H9 (cell line): ENCODE measurements at regions not wholly inside any gene's neighbourhood (a gene's known extent, or its start where the extent isn't known, plus 50 kb on each side); places are given as distances from the start of the nearest gene placed in this dataset.

Experiments
- DNase-seq: peaks from one replicate; pipeline ENCODE4 v3.0.0-alpha.2; 2017
- H2AFZ ChIP-seq: one replicate; pipeline ENCODE4 v1.6.1; 2013; ENCODE audit warnings: mild to moderate bottlenecking, low read length, control low read depth, moderate library complexity
- H2AK5ac ChIP-seq: 2 replicates; pipeline ENCODE4 v1.6.1; 2013; ENCODE audit warnings: low read length, control low read depth, mixed read lengths; ENCODE audit not compliant: insufficient read length
- H2BK120ac ChIP-seq: one replicate; pipeline ENCODE4 v1.6.1; 2013; ENCODE audit warnings: low read depth, mild to moderate bottlenecking, low read length, control low read depth, inconsistent platforms; ENCODE audit not compliant: poor library complexity, severe bottlenecking
- H2BK12ac ChIP-seq: 2 replicates; pipeline ENCODE4 v1.6.1; 2013; ENCODE audit warnings: low read length, control low read depth, mixed read lengths, low read depth; ENCODE audit not compliant: insufficient read length
- H2BK15ac ChIP-seq: 2 replicates; pipeline ENCODE4 v1.6.1; 2013; ENCODE audit warnings: low read depth, low read length, control low read depth
- H2BK20ac ChIP-seq: one replicate; pipeline ENCODE4 v1.6.1; 2013; ENCODE audit warnings: low read depth, mild to moderate bottlenecking, low read length, control low read depth, inconsistent platforms; ENCODE audit not compliant: poor library complexity, severe bottlenecking
- H2BK5ac ChIP-seq: 2 replicates; pipeline ENCODE4 v1.6.1; 2013; ENCODE audit warnings: low read length, control low read depth, mixed read lengths; ENCODE audit not compliant: insufficient read length
- H3K14ac ChIP-seq: 2 replicates; pipeline ENCODE4 v1.6.1; 2013; ENCODE audit warnings: low read length, control low read depth; ENCODE audit not compliant: insufficient read depth
- H3K18ac ChIP-seq: 2 replicates; pipeline ENCODE4 v1.6.1; 2013; ENCODE audit warnings: low read depth, mild to moderate bottlenecking, mixed read lengths, low read length, control low read depth; ENCODE audit not compliant: insufficient read length
- H3K23ac ChIP-seq: 2 replicates; pipeline ENCODE4 v1.6.1; 2013; ENCODE audit warnings: low read length, control low read depth, mixed read lengths, low read depth; ENCODE audit not compliant: insufficient read length
- H3K23me2 ChIP-seq: 2 replicates; pipeline ENCODE4 v1.6.1; 2013; ENCODE audit warnings: low read depth, mild to moderate bottlenecking, mixed read lengths, low read length, control low read depth; ENCODE audit not compliant: insufficient read length, poor library complexity, severe bottlenecking
- H3K27ac ChIP-seq: 2 replicates; pipeline ENCODE4 v1.5.1; 2013; ENCODE audit warnings: low read length, control low read depth, mixed read lengths, low read depth; ENCODE audit not compliant: insufficient read length
- H3K27me3 ChIP-seq: 2 replicates; pipeline ENCODE4 v1.6.1; 2013; ENCODE audit warnings: low read length, control low read depth, inconsistent platforms; ENCODE audit not compliant: insufficient read depth
- H3K4ac ChIP-seq: 2 replicates; pipeline ENCODE4 v1.6.1; 2013; ENCODE audit warnings: low read depth, mild to moderate bottlenecking, control low read depth, inconsistent platforms, low read length, moderate library complexity
- H3K4me1 ChIP-seq: 2 replicates; pipeline ENCODE4 v1.6.1; 2013; ENCODE audit warnings: low read length, control low read depth, inconsistent platforms; ENCODE audit not compliant: insufficient read depth
- H3K4me2 ChIP-seq: 2 replicates; pipeline ENCODE4 v1.6.1; 2013; ENCODE audit warnings: low read length, control low read depth, mixed read lengths; ENCODE audit not compliant: insufficient read length, insufficient read depth
- H3K56ac ChIP-seq: 2 replicates; pipeline ENCODE4 v1.6.1; 2013; ENCODE audit warnings: low read depth, mild to moderate bottlenecking, mixed read lengths, low read length, control low read depth; ENCODE audit not compliant: insufficient read length
- H3K79me1 ChIP-seq: 2 replicates; pipeline ENCODE4 v1.6.1; 2013; ENCODE audit warnings: low read depth, mild to moderate bottlenecking, moderate library complexity, low read length, control low read depth, inconsistent platforms; ENCODE audit not compliant: insufficient read depth, poor library complexity, severe bottlenecking
- H3K79me2 ChIP-seq: 2 replicates; pipeline ENCODE4 v1.6.1; 2013; ENCODE audit warnings: low read length, control low read depth, inconsistent platforms; ENCODE audit not compliant: insufficient read depth
- H3K9ac ChIP-seq: 2 replicates; pipeline ENCODE4 v1.6.1; 2013; ENCODE audit warnings: low read length, control low read depth, mixed read lengths; ENCODE audit not compliant: insufficient read length; ENCODE audit errors: extremely low read depth
- H3K9me3 ChIP-seq: one replicate; pipeline ENCODE4 v1.6.1; 2013; ENCODE audit warnings: low read depth, low read length, inconsistent platforms; ENCODE audit not compliant: control insufficient read depth
- H3T11ph ChIP-seq: one replicate; pipeline ENCODE4 v1.6.1; 2013; ENCODE audit warnings: mild to moderate bottlenecking, low read length, control low read depth, inconsistent platforms
- H4K20me1 ChIP-seq: one replicate; pipeline ENCODE4 v1.6.1; 2013; ENCODE audit not compliant: control insufficient read depth, insufficient read length, insufficient read depth
- H4K5ac ChIP-seq: 2 replicates; pipeline ENCODE4 v1.6.1; 2013; ENCODE audit warnings: low read depth, mild to moderate bottlenecking, mixed read lengths, low read length, control low read depth; ENCODE audit not compliant: insufficient read length
- H4K8ac ChIP-seq: replicated peaks from 2 replicates; pipeline ENCODE4 v1.6.1; 2013; ENCODE audit warnings: low read length, control low read depth, mixed read lengths, low read depth; ENCODE audit not compliant: insufficient read length
- H4K91ac ChIP-seq: 2 replicates; pipeline ENCODE4 v1.6.1; 2013; ENCODE audit warnings: low read depth, mild to moderate bottlenecking, moderate library complexity, mixed read lengths, low read length, control low read depth; ENCODE audit not compliant: insufficient read length
- H3K27ac Mint-ChIP-seq, 3 experiments: 2 replicates in 2 of 3; 3 replicates in 1 of 3; pipeline ENCODE4 v1.8.0; 2020 to 2021; ENCODE audit warnings: mixed read lengths in 3 of 3, mild to moderate bottlenecking in 1 of 3, moderate library complexity in 1 of 3
- H3K27me3 Mint-ChIP-seq: 2 replicates; pipeline ENCODE4 v1.8.0; 2021; ENCODE audit warnings: low read depth, mild to moderate bottlenecking, moderate library complexity, mixed read lengths
- H3K36me3 Mint-ChIP-seq, 3 experiments: 2 replicates in 2 of 3; 3 replicates in 1 of 3; pipeline ENCODE4 v1.8.0; 2020 to 2021; ENCODE audit warnings: low read depth in 3 of 3, mixed read lengths in 3 of 3; ENCODE audit not compliant: insufficient read depth in 1 of 3
- H3K4me1 Mint-ChIP-seq, 2 experiments: 2 replicates each; pipeline ENCODE4 v1.8.0; 2020; ENCODE audit warnings: mixed read lengths in 2 of 2
- H3K4me3 Mint-ChIP-seq, 2 experiments: 2 replicates in 1 of 2; 3 replicates in 1 of 2; pipeline ENCODE4 v1.8.0; 2020 to 2021; ENCODE audit warnings: mild to moderate bottlenecking in 2 of 2, mixed read lengths in 2 of 2, moderate library complexity in 1 of 2
- H3K9me3 Mint-ChIP-seq, 2 experiments: 2 replicates in 1 of 2; 3 replicates in 1 of 2; pipeline ENCODE4 v1.8.0; 2020; ENCODE audit warnings: mild to moderate bottlenecking in 2 of 2, mixed read lengths in 2 of 2, moderate library complexity in 1 of 2
- WGBS: extraction: QIAGEN DNeasy Blood & Tissue Kit; methylation state at CpG from one replicate; pipeline ENCODE4 v1.1.7; 2013; ENCODE audit warnings: missing lambda C conversion rate, low lambda C conversion rate, mixed read lengths; ENCODE audit not compliant: insufficient read length; ENCODE audit errors: extremely low coverage; 5-methylcytosine and 5-hydroxymethylcytosine counted together
- TF ChIP-seq, protein P1 (sequence below): fragments of 200-600 bp; sonication (generic); conservative IDR thresholded peaks from 3 replicates; pipeline ENCODE4 v1.8.0; 2021; ENCODE audit warnings: antibody characterized with exemption, mild to moderate bottlenecking

DNA sequence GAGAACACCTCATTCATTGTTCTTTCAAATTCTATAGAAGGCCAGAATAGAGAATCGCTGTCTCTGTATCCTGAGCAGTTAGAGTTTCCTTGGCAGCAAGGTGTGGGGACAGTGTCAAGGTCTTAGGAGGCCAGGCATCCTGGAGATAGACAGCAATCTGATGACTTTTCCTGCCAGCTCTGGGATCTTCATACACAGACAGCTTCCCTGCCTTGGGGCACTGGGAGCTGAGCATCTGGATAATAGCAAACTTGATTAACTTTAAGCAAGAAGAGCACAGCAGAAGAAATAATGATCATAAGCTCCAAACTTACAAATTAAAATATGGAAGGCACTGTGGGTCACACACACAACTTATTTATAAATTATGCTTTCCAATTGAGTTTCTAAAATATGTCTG is 86.1 kb upstream of the STK32A start:
- H3K79me1 ChIP-seq = no peaks in the 10 kb centered on the region
- no CpG with 5 or more reads among the region's 1 CpG for WGBS
- no peak overlapping the region for H3K14ac ChIP-seq
- no peak overlapping the region for H3K4ac ChIP-seq
- no peak overlapping the region for H4K8ac ChIP-seq
- DNase-seq = no peak
- no peaks in the 10 kb centered on the region for H3K79me2 ChIP-seq
- H4K91ac ChIP-seq = no peak overlapping the region
- no peak overlapping the region for H3K9ac ChIP-seq
- H2BK5ac ChIP-seq = no peak overlapping the region
- H3K23ac ChIP-seq = no peak overlapping the region
- H2BK12ac ChIP-seq = no peak overlapping the region
- H4K5ac ChIP-seq = no peak overlapping the region
- TF ChIP-seq, protein P1, sequence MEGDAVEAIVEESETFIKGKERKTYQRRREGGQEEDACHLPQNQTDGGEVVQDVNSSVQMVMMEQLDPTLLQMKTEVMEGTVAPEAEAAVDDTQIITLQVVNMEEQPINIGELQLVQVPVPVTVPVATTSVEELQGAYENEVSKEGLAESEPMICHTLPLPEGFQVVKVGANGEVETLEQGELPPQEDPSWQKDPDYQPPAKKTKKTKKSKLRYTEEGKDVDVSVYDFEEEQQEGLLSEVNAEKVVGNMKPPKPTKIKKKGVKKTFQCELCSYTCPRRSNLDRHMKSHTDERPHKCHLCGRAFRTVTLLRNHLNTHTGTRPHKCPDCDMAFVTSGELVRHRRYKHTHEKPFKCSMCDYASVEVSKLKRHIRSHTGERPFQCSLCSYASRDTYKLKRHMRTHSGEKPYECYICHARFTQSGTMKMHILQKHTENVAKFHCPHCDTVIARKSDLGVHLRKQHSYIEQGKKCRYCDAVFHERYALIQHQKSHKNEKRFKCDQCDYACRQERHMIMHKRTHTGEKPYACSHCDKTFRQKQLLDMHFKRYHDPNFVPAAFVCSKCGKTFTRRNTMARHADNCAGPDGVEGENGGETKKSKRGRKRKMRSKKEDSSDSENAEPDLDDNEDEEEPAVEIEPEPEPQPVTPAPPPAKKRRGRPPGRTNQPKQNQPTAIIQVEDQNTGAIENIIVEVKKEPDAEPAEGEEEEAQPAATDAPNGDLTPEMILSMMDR = no peak
- no peaks in the 10 kb centered on the region for H3K9me3 Mint-ChIP-seq
- no peak overlapping the region for H3K4me3 Mint-ChIP-seq
- no peak overlapping the region for H2BK120ac ChIP-seq
- H3K27me3 ChIP-seq = no peaks in the 10 kb centered on the region
- no peak overlapping the region for H3K27ac ChIP-seq
- H2AFZ ChIP-seq = no peak overlapping the region
- no peak overlapping the region for H3K18ac ChIP-seq
- H3T11ph ChIP-seq = no peak overlapping the region
- H3K4me1 Mint-ChIP-seq = no peaks in the 10 kb centered on the region
- H3K4me2 ChIP-seq = no peak overlapping the region
- H2AK5ac ChIP-seq = no peak overlapping the region
- H3K36me3 Mint-ChIP-seq = no peaks in the 10 kb centered on the region
- no peaks in the 10 kb centered on the region for H3K23me2 ChIP-seq
- no peak overlapping the region for H3K27ac Mint-ChIP-seq
- no peak overlapping the region for H2BK20ac ChIP-seq
- no peak overlapping the region for H3K56ac ChIP-seq
- no peaks in the 10 kb centered on the region; the same call in 1 of the 2 replicates for H3K27me3 Mint-ChIP-seq
- no peaks in the 10 kb centered on the region for H3K9me3 ChIP-seq
- no peak overlapping the region for H2BK15ac ChIP-seq
- no peaks in the 10 kb centered on the region for H3K4me1 ChIP-seq
- H4K20me1 ChIP-seq = no peaks in the 10 kb centered on the region
